IMR-90 (cell line): ENCODE measurements at regions not wholly inside any gene's neighbourhood (a gene's known extent, or its start where the extent isn't known, plus 50 kb on each side); places are given as distances from the start of the nearest gene placed in this dataset.

Experiments used
- ATAC-seq: fragments of 200-7000 bp; cut with Tn5 transposase; 2 replicates; pipeline ENCODE4 v1.9.1; 2020; ENCODE audit warnings: low read depth, mild to moderate bottlenecking, moderate library complexity
- BruUV-seq: library from RNA; stranded (reverse); fragments of 400-500 nt; replicated peaks from 2 replicates; lab custom pipeline; 2021; lab: Mats Ljungman, UMichigan
- CTCF ChIA-PET: fragments of 300-600 bp; formaldehyde crosslinking; extraction: SDS; loops from one replicate; lab custom pipeline; 2021; ENCODE audit warnings: antibody characterized with exemption; lab: Yijun Ruan, JAX
- POLR2A ChIA-PET: fragments of 300-600 bp; sonication (Branson Sonifier 250); formaldehyde crosslinking; loops from one replicate; lab custom pipeline; 2022; ENCODE audit warnings: antibody characterized with exemption; ENCODE audit not compliant: unreplicated experiment; lab: Charles Lee
- DNase-seq: peaks from one replicate; pipeline ENCODE4 v3.0.0; 2013
- H2AFZ ChIP-seq: replicated peaks from 2 replicates; pipeline ENCODE3; 2013; ENCODE audit warnings: low read length, mild to moderate bottlenecking; ENCODE audit not compliant: poor library complexity
- H2AK5ac ChIP-seq: 2 replicates; pipeline ENCODE4 v1.6.1; 2013; ENCODE audit warnings: low read depth, low read length, inconsistent platforms
- H2AK9ac ChIP-seq: replicated peaks from 2 replicates; pipeline ENCODE3; 2013; ENCODE audit warnings: mild to moderate bottlenecking, low read depth, low read length, moderate library complexity; ENCODE audit not compliant: poor library complexity
- H2BK120ac ChIP-seq: 2 replicates; pipeline ENCODE4 v1.6.1; 2013; ENCODE audit warnings: low read depth, low read length, inconsistent platforms
- H2BK15ac ChIP-seq: 3 replicates; pipeline ENCODE4 v1.6.1; 2013; ENCODE audit warnings: low read depth, low read length, inconsistent platforms
- H2BK20ac ChIP-seq: 2 replicates; pipeline ENCODE4 v1.6.1; 2013; ENCODE audit warnings: low read depth, mild to moderate bottlenecking, inconsistent platforms, low read length, moderate library complexity
- H2BK5ac ChIP-seq: 2 replicates; pipeline ENCODE4 v1.6.1; 2013; ENCODE audit warnings: mild to moderate bottlenecking, low read depth, low read length, inconsistent platforms; ENCODE audit not compliant: poor library complexity, severe bottlenecking
- H3K14ac ChIP-seq: replicated peaks from 2 replicates; pipeline ENCODE4 v1.6.1; 2013; ENCODE audit warnings: low read depth, low read length, inconsistent platforms
- H3K18ac ChIP-seq: 2 replicates; pipeline ENCODE4 v1.6.1; 2013; ENCODE audit warnings: low read depth, low read length, control low read depth
- H3K23ac ChIP-seq: 2 replicates; pipeline ENCODE4 v1.6.1; 2013; ENCODE audit warnings: low read depth, low read length, inconsistent platforms
- H3K27ac ChIP-seq: 2 replicates; pipeline ENCODE4 v1.5.1; 2013; ENCODE audit warnings: mild to moderate bottlenecking, control low read depth, low read length; ENCODE audit not compliant: insufficient read depth
- H3K27me3 ChIP-seq: 2 replicates; pipeline ENCODE4 v1.6.1; 2013; ENCODE audit warnings: low read length; ENCODE audit not compliant: control insufficient read depth, insufficient read depth
- H3K36me3 ChIP-seq: 2 replicates; pipeline ENCODE4 v1.6.1; 2013; ENCODE audit warnings: low read length, mixed read lengths; ENCODE audit not compliant: control insufficient read depth, insufficient read depth
- H3K4ac ChIP-seq: 2 replicates; pipeline ENCODE4 v1.6.1; 2013; ENCODE audit warnings: low read depth, low read length, inconsistent platforms
- H3K4me1 ChIP-seq: 2 replicates; pipeline ENCODE4 v1.6.1; 2013; ENCODE audit warnings: low read length, mixed read lengths; ENCODE audit not compliant: control insufficient read depth, insufficient read depth
- H3K4me2 ChIP-seq: 2 replicates; pipeline ENCODE4 v1.6.1; 2013; ENCODE audit warnings: low read depth, mild to moderate bottlenecking, control low read depth, low read length, moderate library complexity
- H3K4me3 ChIP-seq: 2 replicates; pipeline ENCODE4 v1.5.1; 2013; ENCODE audit warnings: low read depth, mild to moderate bottlenecking, control low read depth, low read length, moderate library complexity; ENCODE audit not compliant: insufficient read depth
- H3K56ac ChIP-seq: 2 replicates; pipeline ENCODE4 v1.6.1; 2013; ENCODE audit warnings: low read length, inconsistent platforms; ENCODE audit not compliant: insufficient read depth; ENCODE audit errors: extremely low read depth
- H3K79me1 ChIP-seq, 2 experiments: 2 replicates each; pipeline ENCODE4 v1.6.1; 2013; ENCODE audit warnings: low read length in 2 of 2, inconsistent platforms in 1 of 2, low read depth in 1 of 2
- H3K9ac ChIP-seq: 2 replicates; pipeline ENCODE4 v1.6.1; 2013; ENCODE audit warnings: low read depth, low read length, control low read depth
- H3K9me1 ChIP-seq: 2 replicates; pipeline ENCODE4 v1.6.1; 2013; ENCODE audit warnings: low read length, inconsistent platforms; ENCODE audit not compliant: insufficient read depth
- H3K9me3 ChIP-seq: 2 replicates; pipeline ENCODE4 v1.6.1; 2013; ENCODE audit warnings: low read length; ENCODE audit not compliant: control insufficient read depth, insufficient read depth
- H4K20me1 ChIP-seq: 2 replicates; pipeline ENCODE4 v1.6.1; 2013; ENCODE audit warnings: low read length, inconsistent platforms; ENCODE audit not compliant: insufficient read depth
- H4K5ac ChIP-seq: 2 replicates; pipeline ENCODE4 v1.6.1; 2013; ENCODE audit warnings: mild to moderate bottlenecking, low read depth, low read length, control low read depth
- H4K8ac ChIP-seq, 2 experiments: 2 replicates each; pipeline ENCODE4 v1.6.1; 2013; ENCODE audit warnings: low read depth in 2 of 2, low read length in 2 of 2, control low read depth in 1 of 2, inconsistent platforms in 1 of 2
- H4K91ac ChIP-seq: 2 replicates; pipeline ENCODE4 v1.6.1; 2013; ENCODE audit warnings: low read depth, low read length, inconsistent platforms; ENCODE audit not compliant: insufficient read depth
- BHLHE40 ChIP-seq: fragments of 150-350 bp; IDR thresholded peaks from 2 replicates; pipeline ENCODE4 v1.6.1; 2016; ENCODE audit warnings: mild to moderate bottlenecking, low read depth, low read length
- CTCF ChIP-seq: conservative IDR thresholded peaks from 2 replicates; pipeline ENCODE4 v1.5.1; 2012; ENCODE audit warnings: mild to moderate bottlenecking, low read depth, low read length, improper control_type of control experiment
- FOS ChIP-seq: fragments of 150-350 bp; IDR thresholded peaks from 2 replicates; pipeline ENCODE4 v1.6.1; 2016; ENCODE audit warnings: low read depth, low read length
- MXI1 ChIP-seq: IDR thresholded peaks from 2 replicates; pipeline ENCODE4 v1.6.1; 2012; ENCODE audit warnings: low read depth, mild to moderate bottlenecking, low read length, moderate library complexity, borderline replicate concordance
- NFE2L2 ChIP-seq: fragments of 150-350 bp; IDR thresholded peaks from 2 replicates; pipeline ENCODE4 v1.6.1; 2016; ENCODE audit warnings: low read depth, mild to moderate bottlenecking, low read length
- POLR2A ChIP-seq: IDR thresholded peaks from 2 replicates; pipeline ENCODE4 v1.6.1; 2012; ENCODE audit warnings: mild to moderate bottlenecking, low read depth, low read length
- RAD21 ChIP-seq: IDR thresholded peaks from 2 replicates; pipeline ENCODE4 v1.6.1; 2012; ENCODE audit warnings: low read length, improper control_type of control experiment
- RFX5 ChIP-seq: IDR thresholded peaks from 2 replicates; pipeline ENCODE4 v1.8.0; 2012; ENCODE audit warnings: low read depth, mild to moderate bottlenecking, low read length, moderate library complexity
- SMC3 ChIP-seq: fragments of 150-350 bp; IDR thresholded peaks from 2 replicates; pipeline ENCODE4 v1.6.1; 2016; ENCODE audit warnings: low read depth, mild to moderate bottlenecking, antibody characterized with exemption, low read length, moderate library complexity
- USF2 ChIP-seq: fragments of 150-350 bp; IDR thresholded peaks from 2 replicates; pipeline ENCODE4 v1.6.1; 2017; ENCODE audit warnings: mild to moderate bottlenecking, antibody characterized with exemption, low read length, low read depth
- WGBS, 2 experiments: methylation state at CpG; one replicate each; pipeline versions ENCODE4 v1.1.5 to v1.1.7; 2013; ENCODE audit warnings: missing lambda C conversion rate in 2 of 2; ENCODE audit not compliant: insufficient read length in 1 of 2; ENCODE audit errors: extremely low coverage in 2 of 2; 5-methylcytosine and 5-hydroxymethylcytosine counted together
- dilution Hi-C: fragments of 300-500 bp; cut with HindIII; formaldehyde crosslinking; loops from one replicate; pipeline ENCODE4 v1.14.3; 2018; ENCODE audit warnings: low sequenced_read_pairs; ENCODE audit not compliant: unreplicated experiment
- in situ Hi-C: fragments of 300-500 bp; cut with MboI; formaldehyde crosslinking; loops from 3 replicates; pipeline ENCODE4 v1.14.3; 2019; ENCODE audit warnings: low sequenced_read_pairs, inconsistent platforms, mixed read lengths
- intact Hi-C: fragments of 100-400 bp; cut with micrococcal nuclease; formaldehyde crosslinking; loops from 2 replicates; pipeline ENCODE4 v1.10.0; 2022

- no peak overlapping the region for H4K5ac ChIP-seq
- H3K27ac ChIP-seq = no peak overlapping the region
- H3K9me3 ChIP-seq = no peaks in the 10 kb centered on the region
- no peak for ATAC-seq
- H2BK15ac ChIP-seq = no peak overlapping the region
- no peak overlapping the region for H3K23ac ChIP-seq
- H3K27me3 ChIP-seq = peaks cover 30% of the 10 kb centered on the region
- H3K79me1 ChIP-seq = no peaks in the 10 kb centered on the region
- no peaks in the 10 kb centered on the region for H4K20me1 ChIP-seq
- no peak for DNase-seq
- H3K36me3 ChIP-seq = no peaks in the 10 kb centered on the region
- CTCF ChIA-PET = no interaction called here
- no CpG with 5 or more reads among the region's 1 CpG for WGBS, 2 experiments
- no peaks in the 10 kb centered on the region for H3K9me1 ChIP-seq
- H2AK9ac ChIP-seq = no peak overlapping the region
- H3K14ac ChIP-seq = no peak overlapping the region
- TF ChIP-seq SMC3 = no peak
- TF ChIP-seq CTCF = no peak
- no peak for TF ChIP-seq USF2
- TF ChIP-seq NFE2L2 = no peak
- TF ChIP-seq POLR2A = no peak
- no peak for TF ChIP-seq BHLHE40
- TF ChIP-seq RFX5 = no peak
- TF ChIP-seq MXI1 = no peak
- TF ChIP-seq FOS = no peak
- no peak for TF ChIP-seq RAD21
- no peak overlapping the region for H2BK5ac ChIP-seq
- H2BK120ac ChIP-seq = no peak overlapping the region
- no peak overlapping the region for H3K4me2 ChIP-seq
- H2BK20ac ChIP-seq = no peak overlapping the region
- BruUV-seq = no TSS peak
- no peak overlapping the region for H2AFZ ChIP-seq
- POLR2A ChIA-PET = no interaction called here
- intact Hi-C loops (no loop called here), dilution Hi-C loops (no loop called here), in situ Hi-C loops (no loop called here)
- no peak overlapping the region for H3K56ac ChIP-seq
- H4K8ac ChIP-seq = no peak overlapping the region
- H3K4me3 ChIP-seq = no peak overlapping the region
- H2AK5ac ChIP-seq = no peak overlapping the region
- no peak overlapping the region for H3K4ac ChIP-seq
- H4K91ac ChIP-seq = no peak overlapping the region
- H3K9ac ChIP-seq = no peak overlapping the region
- H3K18ac ChIP-seq = no peak overlapping the region
- H3K4me1 ChIP-seq = no peaks in the 10 kb centered on the region
These were observed 199.6 kb upstream of the RREB1 start for GRCh38 chr6:6908121-6908520.
